ENCODE measurements at regions not wholly inside any gene's neighbourhood (a gene's known extent, or its start where the extent isn't known, plus 50 kb on each side); places are given as distances from the start of the nearest gene placed in this dataset.

DNA sequence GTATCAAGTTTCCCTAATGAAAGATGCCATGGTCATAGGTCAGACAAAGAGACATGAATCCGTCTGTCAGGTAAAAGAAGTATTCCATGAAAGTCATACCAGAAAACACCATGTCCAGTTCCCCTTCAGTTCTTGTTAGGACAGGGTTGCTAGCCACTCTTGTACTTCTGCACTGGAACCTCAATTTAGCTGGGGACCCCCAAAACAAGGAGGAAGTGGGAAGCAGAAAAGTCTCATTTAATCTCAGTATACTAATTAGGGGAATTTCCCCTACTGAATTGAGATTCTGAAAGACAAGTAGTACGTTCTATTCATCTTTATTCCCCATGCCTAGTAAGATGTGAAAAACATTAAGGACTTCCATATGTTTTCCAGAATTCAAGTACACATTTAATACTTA, 1289.9 kb upstream of the B3GALT2 start:
- ChIA-PET POLR2A (interaction anchor here (0.6 kb wide), 1 partner anchor 11 kb away, joined by 3 read pairs; no protein-coding TSS in a partner anchor), CTCF (interaction anchor here (0.9 kb wide), 1 partner anchor 19 kb away, joined by 3 read pairs; no protein-coding TSS in a partner anchor)
- Mint-ChIP-seq H3K9me3 (ENCODE audit: unreplicated experiment) (no peaks in the 10 kb centered on the region), H3K4me3 (ENCODE audit: unreplicated experiment) (no peak overlapping the region), H3K27ac (ENCODE audit: low read depth, unreplicated experiment) (no peak overlapping the region), H3K4me1 (ENCODE audit: insufficient read depth, unreplicated experiment) (no peaks in the 10 kb centered on the region), H3K36me3 (ENCODE audit: insufficient read depth, unreplicated experiment) (no peaks in the 10 kb centered on the region), H3K27me3 (ENCODE audit: insufficient read depth, unreplicated experiment) (no peaks in the 10 kb centered on the region)
- TF ChIP-seq, protein P1, sequence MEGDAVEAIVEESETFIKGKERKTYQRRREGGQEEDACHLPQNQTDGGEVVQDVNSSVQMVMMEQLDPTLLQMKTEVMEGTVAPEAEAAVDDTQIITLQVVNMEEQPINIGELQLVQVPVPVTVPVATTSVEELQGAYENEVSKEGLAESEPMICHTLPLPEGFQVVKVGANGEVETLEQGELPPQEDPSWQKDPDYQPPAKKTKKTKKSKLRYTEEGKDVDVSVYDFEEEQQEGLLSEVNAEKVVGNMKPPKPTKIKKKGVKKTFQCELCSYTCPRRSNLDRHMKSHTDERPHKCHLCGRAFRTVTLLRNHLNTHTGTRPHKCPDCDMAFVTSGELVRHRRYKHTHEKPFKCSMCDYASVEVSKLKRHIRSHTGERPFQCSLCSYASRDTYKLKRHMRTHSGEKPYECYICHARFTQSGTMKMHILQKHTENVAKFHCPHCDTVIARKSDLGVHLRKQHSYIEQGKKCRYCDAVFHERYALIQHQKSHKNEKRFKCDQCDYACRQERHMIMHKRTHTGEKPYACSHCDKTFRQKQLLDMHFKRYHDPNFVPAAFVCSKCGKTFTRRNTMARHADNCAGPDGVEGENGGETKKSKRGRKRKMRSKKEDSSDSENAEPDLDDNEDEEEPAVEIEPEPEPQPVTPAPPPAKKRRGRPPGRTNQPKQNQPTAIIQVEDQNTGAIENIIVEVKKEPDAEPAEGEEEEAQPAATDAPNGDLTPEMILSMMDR (IDR thresholded peaks at IDR 0.05; ENCODE audit: unreplicated experiment): no peak
- intact Hi-C loops (cut with micrococcal nuclease): no loop called here
- no peak for DNase-seq (ENCODE audit: unreplicated experiment)
- BruUV-seq (replicated peaks): no TSS peak

DNA sequence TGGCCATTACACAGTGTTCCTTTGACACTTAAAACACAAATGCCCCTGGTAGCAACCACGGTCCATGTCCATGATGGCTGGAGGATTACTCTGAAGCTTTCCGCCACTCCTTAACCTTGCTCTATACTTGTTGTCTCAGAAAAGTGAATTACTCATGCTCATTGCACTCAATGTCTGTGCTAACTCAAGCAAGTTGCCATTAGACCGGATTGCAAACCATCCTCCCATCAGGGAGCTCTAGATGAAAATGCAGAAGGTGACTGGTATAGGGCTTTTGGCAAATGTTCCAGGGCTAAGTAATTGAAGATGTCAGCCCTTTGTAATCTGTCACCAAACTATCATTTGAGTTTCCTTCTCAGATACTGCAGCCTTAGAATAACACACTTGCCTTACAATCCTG, 1288.3 kb upstream of the B3GALT2 start:
- H3K4me3 Mint-ChIP-seq (ENCODE audit: unreplicated experiment): no peak overlapping the region
- H3K36me3 Mint-ChIP-seq (ENCODE audit: insufficient read depth, unreplicated experiment): no peaks in the 10 kb centered on the region
- no peaks in the 10 kb centered on the region for H3K27me3 Mint-ChIP-seq (ENCODE audit: insufficient read depth, unreplicated experiment)
- BruUV-seq (replicated peaks): no TSS peak
- intact Hi-C loops (cut with micrococcal nuclease): no loop called here
- no peak overlapping the region for H3K27ac Mint-ChIP-seq (ENCODE audit: low read depth, unreplicated experiment)
- POLR2A ChIA-PET: no interaction called here
- H3K9me3 Mint-ChIP-seq (ENCODE audit: unreplicated experiment): no peaks in the 10 kb centered on the region
- CTCF ChIA-PET: interaction anchor here (0.6 to 0.9 kb wide), 3 partner anchors 100 to 1843 kb away, joined by 3 read pairs; no protein-coding TSS in a partner anchor
- no peaks in the 10 kb centered on the region for H3K4me1 Mint-ChIP-seq (ENCODE audit: insufficient read depth, unreplicated experiment)
- TF ChIP-seq, protein P1 (IDR thresholded peaks at IDR 0.05; ENCODE audit: unreplicated experiment): no peak
- DNase-seq (ENCODE audit: unreplicated experiment): no peak

GRCh38 chr1:194473766-194474165, 1287.4 kb upstream of the B3GALT2 start:
- H3K36me3 Mint-ChIP-seq (ENCODE audit: insufficient read depth, unreplicated experiment): no peaks in the 10 kb centered on the region
- H3K4me1 Mint-ChIP-seq (ENCODE audit: insufficient read depth, unreplicated experiment): no peaks in the 10 kb centered on the region
- no peak for DNase-seq (ENCODE audit: unreplicated experiment)
- no TSS peak for BruUV-seq (replicated peaks)
- CTCF ChIA-PET: no interaction called here
- no peak overlapping the region for H3K27ac Mint-ChIP-seq (ENCODE audit: low read depth, unreplicated experiment)
- POLR2A ChIA-PET: no interaction called here
- no peak overlapping the region for H3K4me3 Mint-ChIP-seq (ENCODE audit: unreplicated experiment)
- no peaks in the 10 kb centered on the region for H3K9me3 Mint-ChIP-seq (ENCODE audit: unreplicated experiment)
- TF ChIP-seq, protein P1 (IDR thresholded peaks at IDR 0.05; ENCODE audit: unreplicated experiment): no peak
- no peaks in the 10 kb centered on the region for H3K27me3 Mint-ChIP-seq (ENCODE audit: insufficient read depth, unreplicated experiment)
- intact Hi-C loops (cut with micrococcal nuclease): no loop called here

DNA sequence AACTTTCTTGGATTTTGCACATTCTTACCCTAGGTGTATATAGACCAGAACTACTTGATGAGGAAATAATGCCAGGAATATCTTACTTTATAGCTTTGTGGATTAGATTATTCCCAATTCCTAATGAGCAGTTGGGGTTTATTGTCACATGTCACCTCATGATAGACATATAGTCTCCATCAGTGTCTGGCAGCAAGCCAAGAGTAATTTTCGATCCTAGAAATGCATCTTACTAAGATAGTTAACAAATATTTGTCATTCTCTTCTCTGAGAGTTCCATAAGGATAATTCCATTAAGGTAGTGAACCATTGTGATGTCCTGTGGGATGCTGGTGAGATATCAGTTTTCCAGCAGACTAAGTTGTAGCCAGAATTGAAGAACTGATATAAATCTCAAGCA, 1282.9 kb upstream of the B3GALT2 start:
- Mint-ChIP-seq H3K27ac (ENCODE audit: low read depth, unreplicated experiment) (no peak overlapping the region), H3K4me1 (ENCODE audit: insufficient read depth, unreplicated experiment) (no peaks in the 10 kb centered on the region), H3K36me3 (ENCODE audit: insufficient read depth, unreplicated experiment) (no peaks in the 10 kb centered on the region), H3K9me3 (ENCODE audit: unreplicated experiment) (no peaks in the 10 kb centered on the region), H3K27me3 (ENCODE audit: insufficient read depth, unreplicated experiment) (no peaks in the 10 kb centered on the region), H3K4me3 (ENCODE audit: unreplicated experiment) (no peak overlapping the region)
- no TSS peak for BruUV-seq (replicated peaks)
- intact Hi-C loops (cut with micrococcal nuclease): no loop called here
- TF ChIP-seq, protein P1 (IDR thresholded peaks at IDR 0.05; ENCODE audit: unreplicated experiment): no peak
- POLR2A ChIA-PET: no interaction called here
- CTCF ChIA-PET: interaction anchor here (0.6 kb wide), 1 partner anchor 1047 kb away, joined by 3 read pairs; no protein-coding TSS in a partner anchor
- no peak for DNase-seq (ENCODE audit: unreplicated experiment)
